GM21529 (cell line): ENCODE measurements at regions not wholly inside any gene's neighbourhood (a gene's known extent, or its start where the extent isn't known, plus 50 kb on each side); places are given as distances from the start of the nearest gene placed in this dataset.

Experiments used
- ATAC-seq: cut with Tn5 transposase; IDR thresholded peaks from one replicate; pipeline ENCODE4 v1.9.1; 2021; ENCODE audit not compliant: unreplicated experiment

DNA sequence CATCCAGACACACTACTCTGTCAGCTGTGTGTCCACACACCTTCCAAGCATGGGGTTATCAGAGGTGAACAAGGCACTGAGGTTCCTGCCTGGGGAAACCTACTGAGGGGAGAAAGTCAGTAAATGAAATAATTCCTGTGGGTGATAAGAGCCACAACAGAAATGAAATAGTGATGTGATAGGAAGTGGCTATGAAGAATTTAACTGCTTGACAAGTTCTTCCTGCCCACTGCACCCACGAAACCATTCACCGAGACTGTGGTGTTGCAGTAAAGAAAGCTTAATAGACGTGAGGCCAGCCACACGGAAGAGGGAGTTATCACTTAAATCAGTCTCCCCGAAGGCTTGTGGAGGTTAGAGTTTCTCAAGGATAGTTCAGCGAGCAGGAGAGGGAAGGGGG is 353.1 kb downstream of the UQCRFS1 start:
- no peak for ATAC-seq

DNA sequence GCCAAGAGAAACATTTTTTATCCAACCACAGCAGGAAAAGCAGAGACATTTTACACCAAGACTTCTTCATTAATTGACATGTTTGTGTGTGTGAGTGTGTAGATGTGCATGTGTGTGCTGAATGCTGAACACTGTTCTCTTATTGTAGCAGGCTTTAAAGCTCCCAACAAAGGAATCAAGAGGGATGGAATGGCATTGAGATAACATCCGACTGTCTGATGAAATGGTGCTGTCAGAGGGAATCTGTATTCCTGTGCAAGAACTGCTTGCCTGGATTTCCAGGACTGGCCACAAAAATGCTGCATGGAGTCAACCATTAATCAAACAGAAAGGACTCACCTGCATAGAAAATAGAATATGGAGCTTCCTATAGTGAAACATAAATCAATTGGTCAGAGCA is 354.0 kb downstream of the UQCRFS1 start:
- no peak for ATAC-seq

DNA sequence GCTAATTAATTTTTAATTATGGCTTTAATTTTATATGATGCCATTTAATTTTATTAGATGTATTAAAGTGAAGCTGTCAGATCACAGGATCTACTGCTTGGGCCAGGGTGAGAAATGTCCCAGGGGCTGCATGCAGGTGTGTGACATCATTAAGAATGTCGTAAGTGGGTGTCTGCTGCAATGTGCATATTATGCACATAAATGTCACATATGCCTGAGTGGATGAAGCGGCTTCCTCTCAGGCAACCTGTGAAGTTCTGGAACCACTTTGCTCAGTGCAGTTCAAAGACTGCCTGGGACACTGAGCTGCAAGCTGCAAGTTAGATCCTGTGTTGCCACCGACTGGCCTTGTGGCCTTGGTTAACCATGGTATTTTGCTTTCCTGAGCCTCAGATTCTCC is 355.0 kb downstream of the UQCRFS1 start:
- no peak for ATAC-seq

DNA sequence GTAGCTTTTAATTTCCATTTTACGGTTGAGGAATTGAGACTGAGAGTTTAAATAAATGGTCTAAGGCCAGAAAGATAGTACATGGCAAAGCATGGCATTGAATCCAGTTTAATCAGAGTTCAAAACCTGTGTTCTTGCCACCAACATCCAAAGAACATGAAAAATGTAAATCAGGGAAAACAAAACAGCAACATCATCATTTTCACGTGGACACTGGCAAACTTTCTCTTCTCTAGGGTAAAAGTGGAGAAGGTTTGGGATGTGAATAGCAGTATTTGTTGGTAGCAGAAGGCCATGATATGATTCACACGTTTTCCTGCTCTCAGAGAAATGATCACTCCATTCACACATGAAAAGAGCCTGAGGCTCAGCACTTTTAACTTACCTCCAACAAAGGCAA is 357.7 kb downstream of the UQCRFS1 start:
- ATAC-seq: no peak

GRCh38 chr19:28847468-28847867 is 365.5 kb downstream of the UQCRFS1 start:
- ATAC-seq: no peak

- ATAC-seq: no peak
Measured at GRCh38 chr19:28846094-28846812, 366.7 kb downstream of the UQCRFS1 start.

DNA sequence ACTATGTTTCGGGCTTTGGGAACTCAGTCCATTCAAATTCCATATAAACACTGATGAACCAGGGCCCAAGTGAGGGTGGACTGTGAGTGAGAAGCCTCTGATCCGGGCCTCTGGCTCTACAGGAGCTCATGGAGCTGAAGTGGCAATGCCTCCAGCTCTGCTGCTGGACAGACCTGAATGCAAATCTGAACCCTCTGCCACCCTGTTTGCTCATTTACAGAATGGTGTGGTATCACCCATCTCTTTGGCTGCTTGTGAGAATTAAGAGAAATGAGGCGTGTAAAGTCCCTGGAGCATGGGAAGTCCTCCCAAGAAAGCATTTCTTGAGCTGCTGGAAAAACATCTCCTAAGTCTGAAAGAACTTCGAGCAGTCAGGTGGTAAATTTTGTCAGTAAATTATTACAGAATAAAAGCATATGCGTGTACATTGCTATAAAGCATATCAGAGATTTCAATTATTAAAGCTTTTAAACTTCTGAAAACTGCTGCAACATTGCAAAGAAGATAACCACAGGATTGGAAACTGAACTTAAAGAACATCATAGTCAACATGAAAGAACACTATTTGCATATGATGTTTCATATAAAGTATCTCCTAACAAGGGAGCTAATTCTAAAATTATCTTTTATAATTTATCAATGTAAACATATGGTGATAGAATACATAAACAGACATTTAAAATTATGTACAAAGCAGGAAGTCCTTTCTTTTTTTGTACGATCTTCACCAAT is 369.0 kb downstream of the UQCRFS1 start:
- ATAC-seq: no peak

DNA sequence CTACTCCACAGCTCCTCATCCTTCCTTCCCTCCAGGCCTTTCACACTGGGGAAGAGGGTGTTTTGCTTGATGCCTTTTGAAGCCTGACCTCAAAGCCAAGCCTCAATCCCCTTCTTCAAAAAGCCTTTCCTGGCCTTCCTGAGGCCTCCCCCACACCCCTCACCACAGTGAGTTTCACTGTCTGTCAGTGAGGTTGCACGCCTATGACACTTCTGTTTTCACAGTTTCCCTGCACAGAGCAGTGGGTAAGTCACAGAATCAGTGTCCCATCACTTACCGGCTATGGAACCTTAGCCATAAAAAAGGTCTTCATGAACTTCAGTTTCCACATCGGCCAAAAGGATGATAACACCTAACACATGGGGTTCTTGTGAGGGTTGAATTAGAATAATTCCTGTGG is 371.4 kb downstream of the UQCRFS1 start:
- ATAC-seq: no peak

- no peak for ATAC-seq
Measured at GRCh38 chr19:28840891-28841290, 372.1 kb downstream of the UQCRFS1 start.

DNA sequence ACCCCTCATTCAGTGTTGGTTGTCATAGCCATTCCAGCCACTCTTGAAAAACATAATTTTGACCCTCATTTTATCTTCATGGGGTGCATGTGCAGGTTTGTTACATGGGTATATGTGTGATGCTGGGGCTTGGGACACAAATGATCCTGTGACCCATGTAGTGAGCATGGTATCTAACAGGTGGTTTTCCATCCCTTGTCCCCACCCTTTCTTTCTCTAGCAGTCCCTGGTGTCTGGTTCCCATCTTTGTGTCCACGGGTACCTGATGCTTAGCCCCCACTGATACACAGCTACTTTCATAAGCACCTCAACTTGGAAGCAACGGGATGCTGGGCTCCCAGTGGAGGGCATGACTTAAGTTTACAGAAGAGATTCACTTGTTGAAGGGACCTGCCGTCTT is 373.5 kb downstream of the UQCRFS1 start:
- no peak for ATAC-seq

DNA sequence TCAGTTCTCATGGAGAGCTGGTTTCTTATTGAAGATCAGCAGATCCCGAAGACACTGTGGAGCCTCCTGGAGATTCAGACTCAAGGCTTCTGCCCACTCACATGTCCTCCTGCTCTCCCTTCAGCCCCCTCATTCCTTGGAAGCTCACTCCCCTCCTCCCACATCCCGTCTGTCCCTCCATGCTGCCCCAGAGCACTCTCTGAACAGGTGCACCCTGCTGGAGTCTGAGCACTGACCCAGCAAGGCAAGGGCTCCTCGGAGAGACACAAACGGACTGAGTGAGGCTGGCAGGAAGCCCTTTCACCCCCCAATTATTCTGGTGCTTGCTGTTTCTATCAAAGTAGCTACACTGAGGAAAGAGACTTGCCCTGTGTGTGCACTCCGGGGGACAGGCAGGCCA is 374.0 kb downstream of the UQCRFS1 start:
- ATAC-seq: no peak

DNA sequence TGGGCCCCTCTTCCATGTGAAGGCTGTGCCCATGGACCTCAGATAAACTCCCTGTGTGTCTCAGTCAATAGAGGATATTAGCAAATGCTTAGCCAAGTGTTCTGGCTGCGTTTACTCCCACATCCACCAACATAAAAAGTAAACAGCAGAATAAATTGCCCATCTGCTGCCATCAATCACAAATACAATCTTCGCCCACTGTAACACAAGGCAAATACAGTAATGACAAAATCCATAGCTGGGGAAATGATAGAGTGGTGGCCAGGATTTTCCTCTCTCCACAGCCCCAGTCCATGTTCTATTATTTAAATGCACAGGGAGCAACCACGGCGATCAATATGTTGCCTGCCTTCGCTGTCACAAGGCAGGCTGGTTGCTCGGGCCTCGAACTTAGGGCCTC is 376.5 kb downstream of the UQCRFS1 start:
- ATAC-seq: no peak

GRCh38 chr19:28834996-28835395 is 378.0 kb downstream of the UQCRFS1 start:
- no peak for ATAC-seq

- ATAC-seq: no peak
Measured at GRCh38 chr19:28831462-28831861, 381.5 kb downstream of the UQCRFS1 start.

DNA sequence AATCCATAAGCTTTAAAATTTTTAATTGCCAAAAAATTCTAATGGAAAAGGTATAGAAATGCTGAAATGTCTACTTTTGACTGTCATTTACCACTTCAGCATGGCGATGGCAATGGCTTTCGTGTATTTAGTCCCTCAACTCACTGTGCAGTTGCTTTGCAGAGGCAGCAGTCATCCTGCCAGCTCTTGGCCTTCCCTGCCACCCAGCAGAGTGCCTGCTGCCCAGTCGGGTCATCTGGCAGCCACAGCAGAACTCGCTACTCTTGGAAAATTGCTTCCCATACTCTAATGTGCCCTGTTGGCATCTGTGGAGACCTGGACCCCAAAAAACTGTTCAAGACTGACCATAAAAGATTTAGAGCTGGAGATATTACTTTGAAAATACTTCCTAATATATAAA is 383.2 kb downstream of the UQCRFS1 start:
- no peak for ATAC-seq

GRCh38 chr19:28829359-28829758 is 383.6 kb downstream of the UQCRFS1 start:
- no peak for ATAC-seq

- no peak for ATAC-seq
Measured at GRCh38 chr19:28828276-28828870, 384.6 kb downstream of the UQCRFS1 start.

DNA sequence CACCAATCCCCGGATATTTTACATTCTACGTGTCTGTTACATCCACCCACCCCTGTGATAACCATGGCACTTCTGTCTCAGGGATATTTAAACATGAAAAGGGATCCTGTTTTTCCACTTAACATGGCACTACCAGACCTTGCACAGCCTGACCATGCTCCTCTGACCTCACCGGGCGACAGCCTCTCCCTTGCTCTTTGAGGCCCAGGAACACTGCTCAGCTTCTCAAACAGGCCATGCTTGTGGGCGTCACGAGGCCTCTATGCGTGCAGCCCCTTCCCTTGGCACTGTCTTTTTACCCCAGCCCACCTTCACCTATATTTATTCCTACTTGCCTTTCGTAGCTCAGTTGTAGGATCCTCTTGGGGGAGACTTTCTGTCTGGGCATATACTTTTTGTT is 385.6 kb downstream of the UQCRFS1 start:
- no peak for ATAC-seq

- ATAC-seq: no peak
Measured at GRCh38 chr19:28823338-28823961, 389.5 kb downstream of the UQCRFS1 start.

DNA sequence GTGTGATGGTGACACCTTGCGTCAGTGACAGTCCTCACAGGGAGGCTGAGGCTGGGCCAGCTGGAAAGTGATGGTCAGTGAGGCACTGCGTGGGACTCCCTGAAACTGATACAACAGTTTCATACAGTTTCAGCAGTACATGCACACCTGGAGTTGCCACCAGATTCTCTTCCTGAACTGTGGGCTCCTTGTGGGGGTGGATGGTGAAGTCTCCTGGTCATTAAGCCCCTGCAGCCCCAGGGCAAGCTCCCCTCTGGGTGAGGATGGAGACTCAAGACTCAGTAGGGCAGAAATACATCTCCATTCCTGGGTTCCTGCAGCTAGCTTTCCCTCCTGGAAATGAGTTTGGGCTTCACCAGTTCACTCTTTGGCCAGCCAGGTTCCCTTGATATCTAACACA is 392.7 kb downstream of the UQCRFS1 start:
- no peak for ATAC-seq

DNA sequence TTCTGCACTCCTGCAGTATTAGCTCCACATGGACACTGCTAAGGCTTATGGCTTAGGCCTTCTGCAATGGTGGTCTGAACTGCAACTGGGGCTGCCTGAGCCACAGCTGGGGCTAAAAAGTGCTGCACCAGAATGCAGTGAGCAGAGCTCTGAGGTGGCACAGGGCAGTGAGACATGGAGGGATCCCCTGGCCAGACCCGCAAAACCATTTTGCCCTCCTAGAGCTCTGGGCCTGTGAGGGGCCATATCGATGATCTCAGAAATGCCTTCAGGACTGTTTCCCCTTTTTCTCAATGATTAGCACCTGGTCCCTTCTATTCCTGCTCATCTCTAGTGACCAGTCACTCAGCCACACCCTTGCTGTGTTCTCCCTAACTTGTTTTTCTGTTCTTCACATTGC is 397.7 kb downstream of the UQCRFS1 start:
- no peak for ATAC-seq

GRCh38 chr19:28794301-28794700 is 418.6 kb downstream of the UQCRFS1 start:
- no peak for ATAC-seq
